Vagina (tissue), 2 donors: ENCODE measurements at regions not wholly inside any gene's neighbourhood (a gene's known extent, or its start where the extent isn't known, plus 50 kb on each side); places are given as distances from the start of the nearest gene placed in this dataset.

Experiments used
- POLR2A ChIP-seq, 2 donors: fragments of 450-650 bp; IDR thresholded peaks; one replicate each; pipeline ENCODE4 v1.6.1; 2017; ENCODE audit warnings: antibody characterized with exemption in 2 of 2, mild to moderate bottlenecking in 2 of 2, moderate library complexity in 2 of 2
- POLR2AphosphoS5 ChIP-seq, 2 donors: sonication (generic); formaldehyde crosslinking; IDR thresholded peaks; one replicate each; pipeline ENCODE4 v1.9.0; 2017; ENCODE audit warnings: antibody characterized with exemption in 2 of 2, mild to moderate bottlenecking in 2 of 2, low read depth in 1 of 2; ENCODE audit not compliant: insufficient read depth in 1 of 2
- TF ChIP-seq, protein P1 (sequence below), 3 experiments: fragments of 450-650 bp in 2 of 3; fragments of 200-600 bp in 1 of 3; sonication (generic) in 1 of 3; IDR thresholded peaks; one replicate each; pipeline ENCODE4 v1.5.1; 2017 to 2019; ENCODE audit warnings: antibody characterized with exemption in 3 of 3, mild to moderate bottlenecking in 2 of 3, moderate library complexity in 2 of 3

DNA sequence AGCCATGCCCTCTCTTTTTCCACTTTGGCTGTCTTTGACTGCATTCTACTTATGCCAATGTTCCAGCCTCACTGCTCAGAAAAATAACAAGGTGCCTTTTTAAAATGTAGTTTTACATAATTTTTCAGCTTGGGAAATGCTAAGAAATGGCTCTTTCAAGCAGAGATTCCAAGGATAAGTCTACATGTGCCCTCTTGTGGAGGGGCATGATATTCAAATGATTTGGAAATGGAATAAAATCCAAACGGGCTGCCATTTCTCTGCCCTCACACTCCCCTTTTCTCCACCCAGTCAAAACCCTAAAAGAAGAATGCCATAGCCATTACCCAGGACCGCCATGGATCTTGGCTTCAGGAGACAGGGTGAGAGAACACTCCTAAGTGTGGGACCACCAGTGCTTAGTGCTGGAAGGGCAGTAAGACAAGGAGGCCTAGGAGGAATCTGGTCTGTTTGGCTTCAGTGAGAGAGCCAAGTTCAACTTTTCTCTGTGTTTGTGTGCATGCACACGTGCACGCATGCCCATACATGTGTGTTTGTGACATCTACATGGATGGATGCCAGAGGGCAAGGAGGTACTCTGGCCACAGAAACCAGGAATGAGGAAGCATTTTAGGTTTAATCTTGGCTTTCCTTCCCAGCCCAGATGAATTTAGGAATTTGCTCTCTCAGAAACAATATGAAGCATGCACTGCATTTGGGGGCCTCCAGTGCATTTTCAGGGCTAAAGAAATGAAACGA, 174.0 kb upstream of the SLC14A2 start:
- TF ChIP-seq POLR2A (IDR thresholded peaks at IDR 0.05) = no peak
- TF ChIP-seq, protein P1, sequence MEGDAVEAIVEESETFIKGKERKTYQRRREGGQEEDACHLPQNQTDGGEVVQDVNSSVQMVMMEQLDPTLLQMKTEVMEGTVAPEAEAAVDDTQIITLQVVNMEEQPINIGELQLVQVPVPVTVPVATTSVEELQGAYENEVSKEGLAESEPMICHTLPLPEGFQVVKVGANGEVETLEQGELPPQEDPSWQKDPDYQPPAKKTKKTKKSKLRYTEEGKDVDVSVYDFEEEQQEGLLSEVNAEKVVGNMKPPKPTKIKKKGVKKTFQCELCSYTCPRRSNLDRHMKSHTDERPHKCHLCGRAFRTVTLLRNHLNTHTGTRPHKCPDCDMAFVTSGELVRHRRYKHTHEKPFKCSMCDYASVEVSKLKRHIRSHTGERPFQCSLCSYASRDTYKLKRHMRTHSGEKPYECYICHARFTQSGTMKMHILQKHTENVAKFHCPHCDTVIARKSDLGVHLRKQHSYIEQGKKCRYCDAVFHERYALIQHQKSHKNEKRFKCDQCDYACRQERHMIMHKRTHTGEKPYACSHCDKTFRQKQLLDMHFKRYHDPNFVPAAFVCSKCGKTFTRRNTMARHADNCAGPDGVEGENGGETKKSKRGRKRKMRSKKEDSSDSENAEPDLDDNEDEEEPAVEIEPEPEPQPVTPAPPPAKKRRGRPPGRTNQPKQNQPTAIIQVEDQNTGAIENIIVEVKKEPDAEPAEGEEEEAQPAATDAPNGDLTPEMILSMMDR (IDR thresholded peaks at IDR 0.05) = no peak
- no peak for TF ChIP-seq POLR2AphosphoS5 (IDR thresholded peaks at IDR 0.05; ENCODE audit: insufficient read depth in 1 of 2, low read depth in 1 of 2)
